Erythroblast (primary cell): ENCODE measurements at regions not wholly inside any gene's neighbourhood (a gene's known extent, or its start where the extent isn't known, plus 50 kb on each side); places are given as distances from the start of the nearest gene placed in this dataset.

Experiments used
- DNase-seq, 2 experiments: peaks; one replicate each; lab custom pipeline; 2025; lab: John Stamatoyannopoulos, UW
- GATA1 ChIP-seq: IDR thresholded peaks from 2 replicates; pipeline ENCODE4 v1.6.1; 2011; ENCODE audit warnings: low read depth, mild to moderate bottlenecking, control low read depth, low read length, moderate library complexity
- POLR2A ChIP-seq: IDR thresholded peaks from 2 replicates; pipeline ENCODE4 v1.6.1; 2011; ENCODE audit warnings: mild to moderate bottlenecking, low read length

GRCh38 chr2:129642526-129643043 is 336.9 kb upstream of the RAB6C start:
- TF ChIP-seq POLR2A (no peak), GATA1 (no peak)
- DNase-seq, result no peak

DNA sequence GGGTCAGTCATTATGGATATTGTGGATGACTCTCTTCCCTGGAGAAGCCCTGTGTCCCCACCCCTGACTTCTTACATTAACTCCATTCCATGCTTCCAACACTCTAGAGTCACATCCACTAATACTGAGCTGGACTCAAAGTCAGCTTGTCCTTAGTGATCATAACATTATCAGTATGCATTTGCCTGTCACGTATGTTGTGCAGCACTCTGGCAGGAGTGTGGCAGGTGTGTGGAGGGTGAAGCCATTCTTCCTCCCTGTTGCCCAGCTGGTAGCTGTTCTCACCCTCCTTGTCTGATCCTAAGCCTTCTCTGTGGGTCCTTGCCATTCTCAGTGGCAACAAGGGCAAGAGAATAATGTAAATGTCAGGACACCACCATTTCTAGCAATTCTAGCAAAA is 334.1 kb upstream of the RAB6C start:
- TF ChIP-seq GATA1 (no peak), POLR2A (no peak)
- DNase-seq, result no peak

- DNase-seq, result no peak
- no peak for TF ChIP-seq GATA1
- TF ChIP-seq POLR2A, result no peak
These were observed 333.4 kb upstream of the RAB6C start for GRCh38 chr2:129646107-129646506.

DNA sequence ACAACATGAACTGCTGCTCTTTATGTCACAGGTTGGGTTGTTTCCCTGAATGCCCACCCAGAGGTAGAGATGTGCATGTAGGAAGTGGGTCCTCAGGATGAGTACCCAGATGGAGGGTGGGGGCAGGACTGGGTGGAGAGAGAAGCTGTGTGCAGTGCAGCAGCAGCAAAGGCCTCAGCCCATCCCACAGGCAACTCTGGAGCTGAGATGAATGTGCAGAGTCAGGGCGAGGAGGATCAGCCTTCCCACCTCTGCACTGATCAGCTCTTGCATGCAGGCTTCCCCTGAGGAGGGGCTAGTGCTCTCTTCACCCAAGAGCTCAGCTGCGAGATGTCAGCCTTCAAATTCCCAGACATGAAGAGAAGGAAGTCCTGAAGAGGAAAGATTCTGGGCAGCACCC is 326.2 kb upstream of the RAB6C start:
- no peak for DNase-seq
- TF ChIP-seq GATA1 (no peak), POLR2A (no peak)

DNA sequence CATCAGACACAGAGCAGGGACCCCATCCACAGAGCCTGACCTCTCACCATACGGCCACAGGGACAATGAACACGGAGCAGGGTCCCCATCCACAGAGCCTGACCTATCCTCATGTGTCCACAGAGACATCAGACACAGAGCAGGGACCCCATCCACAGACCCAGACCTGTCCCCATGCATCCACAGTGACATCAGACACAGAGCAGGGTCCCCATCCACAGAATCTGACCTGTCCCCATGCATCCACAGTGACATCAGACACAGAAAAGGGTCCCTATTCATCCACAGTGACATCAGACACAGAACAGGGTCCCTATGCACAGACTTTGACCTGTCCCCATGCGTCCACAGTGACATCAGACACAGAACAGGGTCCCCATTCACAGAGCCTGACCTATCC is 325.1 kb upstream of the RAB6C start:
- no peak for DNase-seq
- TF ChIP-seq POLR2A (no peak), GATA1 (no peak)

- no peak for DNase-seq
- no peak for TF ChIP-seq POLR2A
- no peak for TF ChIP-seq GATA1
These were observed 323.3 kb upstream of the RAB6C start for GRCh38 chr2:129656081-129656598.

DNA sequence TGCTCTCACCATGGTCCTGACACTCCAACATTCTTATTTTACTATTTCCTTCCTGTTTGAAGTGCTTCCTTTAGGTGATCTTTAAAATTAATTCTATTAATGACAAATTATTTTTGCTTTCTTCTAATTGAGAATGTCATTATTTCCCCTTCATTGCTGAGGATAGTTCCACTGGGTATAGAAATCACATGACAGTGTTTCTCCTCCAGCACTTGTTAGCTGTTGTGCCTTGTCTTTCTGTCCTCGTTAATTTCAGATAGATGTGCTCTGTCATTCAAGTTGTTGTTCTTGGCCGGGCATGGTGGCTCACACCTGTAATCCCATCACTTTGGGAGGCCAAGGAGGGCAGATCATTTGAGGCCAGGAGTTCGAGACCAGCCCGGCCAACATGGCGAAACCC is 321.0 kb upstream of the RAB6C start:
- no peak for TF ChIP-seq GATA1
- TF ChIP-seq POLR2A, result no peak
- no peak for DNase-seq

DNA sequence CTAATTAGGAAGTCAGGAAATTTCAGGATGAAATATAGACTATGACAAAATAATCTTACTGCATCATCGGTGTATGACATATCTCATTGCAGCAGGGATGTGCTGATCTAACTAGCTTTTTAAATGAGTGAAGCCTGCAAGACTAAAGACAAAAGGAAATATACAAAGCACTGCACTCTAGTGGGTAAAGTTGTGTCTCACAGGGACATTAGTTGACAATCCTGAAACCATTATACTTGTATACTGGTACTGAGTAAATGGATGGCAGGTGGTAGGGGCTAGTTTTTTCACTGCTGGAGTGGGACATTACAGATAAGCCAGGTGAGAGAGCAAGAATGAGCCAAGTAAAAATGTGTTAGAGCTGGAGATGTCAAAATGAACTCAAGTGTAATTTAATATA is 317.5 kb upstream of the RAB6C start:
- DNase-seq, result no peak
- TF ChIP-seq GATA1 (no peak), POLR2A (no peak)

DNA sequence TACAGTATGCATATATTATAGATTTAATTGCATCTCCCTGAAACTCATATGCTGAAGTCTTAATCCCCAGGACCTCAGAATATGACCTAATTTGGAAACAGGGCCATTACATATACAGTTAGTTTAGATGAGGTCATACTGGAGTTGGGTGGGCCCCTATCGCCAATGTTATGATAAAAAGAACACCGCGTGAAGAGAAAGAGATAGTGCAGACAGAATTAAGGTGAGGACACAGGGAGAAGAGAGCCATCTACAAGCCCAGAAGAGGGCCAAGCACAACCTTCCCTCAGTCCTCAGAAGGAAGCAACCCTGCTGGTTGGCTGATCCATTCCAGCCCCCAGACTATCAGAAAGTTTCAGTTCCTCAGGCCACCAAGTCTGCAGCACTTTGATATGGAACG is 311.9 kb upstream of the RAB6C start:
- TF ChIP-seq GATA1, result no peak
- no peak for TF ChIP-seq POLR2A
- no peak for DNase-seq

- no peak for DNase-seq
- no peak for TF ChIP-seq GATA1
- no peak for TF ChIP-seq POLR2A
These were observed 306.9 kb upstream of the RAB6C start for GRCh38 chr2:129672521-129672920.

DNA sequence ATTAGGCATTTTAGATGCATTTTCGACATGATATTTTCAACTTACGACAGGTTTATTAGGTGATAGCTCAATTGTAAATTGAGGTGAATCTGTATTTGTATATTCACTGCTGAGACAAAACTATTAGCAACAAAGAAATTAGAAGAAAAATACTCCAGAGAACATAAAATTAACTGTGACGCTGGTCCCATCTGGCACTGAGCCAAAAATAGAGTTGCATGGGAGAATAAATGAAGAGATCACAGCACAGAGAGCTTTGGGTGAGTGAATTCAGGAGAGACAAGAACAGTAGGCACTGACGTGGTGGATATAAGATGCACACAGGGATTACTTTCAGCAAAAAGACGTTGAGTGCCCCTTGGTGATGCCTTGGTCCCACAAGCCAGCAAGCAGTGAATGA is 306.2 kb upstream of the RAB6C start:
- no peak for DNase-seq
- no peak for TF ChIP-seq POLR2A
- no peak for TF ChIP-seq GATA1

DNA sequence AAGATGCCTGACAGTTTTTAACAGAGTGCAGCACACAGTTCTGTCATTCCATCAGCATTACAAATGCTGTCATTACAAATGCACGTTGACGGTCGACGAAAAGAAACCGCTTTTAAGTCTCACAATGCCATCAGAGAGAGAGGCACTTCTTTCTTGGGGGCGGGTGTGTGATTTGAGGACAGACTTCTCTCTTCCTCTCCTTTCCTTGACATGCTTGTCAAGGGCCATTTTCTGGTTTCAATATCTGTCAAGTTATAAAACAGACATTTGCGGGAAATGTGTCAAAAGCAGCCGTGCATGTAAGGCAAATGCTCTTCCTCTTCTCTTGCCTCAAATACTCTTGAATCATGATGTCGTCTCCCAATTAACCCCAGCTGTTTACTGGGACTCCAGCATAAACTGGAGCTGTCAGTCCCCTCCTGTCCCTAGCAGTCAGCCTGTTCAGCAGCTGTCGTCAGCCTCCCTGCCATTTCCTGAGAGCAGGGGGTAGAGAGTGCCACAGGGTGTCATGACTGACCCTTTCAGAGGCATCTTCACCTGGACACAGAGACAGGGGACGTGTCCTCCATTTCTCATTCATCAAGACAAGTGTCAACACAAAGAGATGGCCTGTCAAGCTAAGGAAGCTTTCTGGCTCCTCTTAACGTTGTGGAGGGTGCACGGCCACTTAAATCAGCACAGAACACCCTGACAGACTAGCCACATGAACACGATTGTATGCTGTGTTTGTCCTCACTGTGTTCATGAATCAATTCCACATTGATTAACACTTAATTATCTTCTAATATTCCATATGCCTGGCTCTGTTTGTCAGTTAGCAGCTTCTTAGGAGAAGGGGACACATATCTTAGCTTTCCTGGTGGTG is 305.4 kb upstream of the RAB6C start:
- DNase-seq, result no peak

GRCh38 chr2:129678751-129679150 is 300.7 kb upstream of the RAB6C start:
- TF ChIP-seq POLR2A (no peak), GATA1 (no peak)
- DNase-seq, result no peak

More for the DNA sequence above, 305.4 kb upstream of the RAB6C start:
- TF ChIP-seq GATA1, result no peak
- no peak for TF ChIP-seq POLR2A

DNA sequence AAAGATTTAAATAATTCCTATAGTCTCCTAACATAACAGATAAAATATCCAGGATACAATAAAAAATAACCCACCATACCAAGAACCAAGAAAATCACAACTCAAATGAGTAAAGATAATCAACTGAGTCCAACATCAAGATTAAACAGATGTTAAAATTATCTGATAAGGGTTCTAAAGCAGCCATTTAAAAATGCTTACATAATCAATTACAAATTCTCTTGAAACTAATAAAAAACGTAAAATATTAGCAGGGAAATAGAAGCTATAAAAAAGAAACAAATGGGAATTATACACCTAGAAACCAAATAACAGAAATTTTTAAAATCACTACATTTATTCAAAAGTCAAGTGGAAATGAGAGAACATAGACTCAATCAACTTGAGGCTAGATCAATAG is 297.7 kb upstream of the RAB6C start:
- TF ChIP-seq POLR2A (no peak), GATA1 (no peak)
- no peak for DNase-seq
